Activated CD4-positive, alpha-beta T cell treated with anti-CD3 and anti-CD28 coated beads, Interleukin-2, amount 10 ng/mL, durations not matched to agents 7 days and 5 days (primary cell): ENCODE measurements at regions not wholly inside any gene's neighbourhood (a gene's known extent, or its start where the extent isn't known, plus 50 kb on each side); places are given as distances from the start of the nearest gene placed in this dataset.
A peak's percentile ranks its signal among the peaks of the same experiment; 100 is the strongest.

Experiments used
- CTCF ChIA-PET: fragments of 350-600 bp; sonication (Branson Sonifier 250); formaldehyde crosslinking; loops from one replicate; lab custom pipeline; 2021; ENCODE audit warnings: antibody characterized with exemption; lab: Charles Lee
- POLR2A ChIA-PET: fragments of 350-600 bp; sonication (Branson Sonifier 250); formaldehyde crosslinking; loops from one replicate; lab custom pipeline; 2021; ENCODE audit warnings: antibody characterized with exemption; lab: Charles Lee
- DNase-seq: peaks from one replicate; pipeline ENCODE4 v3.0.0-alpha.2; 2020
- H3K27ac Mint-ChIP-seq: one replicate; pipeline ENCODE4 v1.8.0; 2021; ENCODE audit warnings: mild to moderate bottlenecking, moderate library complexity, mixed read lengths
- H3K27me3 Mint-ChIP-seq: one replicate; pipeline ENCODE4 v1.8.0; 2021; ENCODE audit warnings: mixed read lengths
- H3K36me3 Mint-ChIP-seq: one replicate; pipeline ENCODE4 v1.8.0; 2021; ENCODE audit warnings: low read depth, mixed read lengths
- H3K4me1 Mint-ChIP-seq: one replicate; pipeline ENCODE4 v1.8.0; 2021; ENCODE audit warnings: mixed read lengths
- H3K4me3 Mint-ChIP-seq: one replicate; pipeline ENCODE4 v1.8.0; 2021; ENCODE audit warnings: mild to moderate bottlenecking, moderate library complexity, mixed read lengths
- H3K9me3 Mint-ChIP-seq: one replicate; pipeline ENCODE4 v1.8.0; 2021; ENCODE audit warnings: mixed read lengths

GRCh38 chr15:89406218-89406939 is 71.8 kb upstream of the POLG start:
- H3K4me1 Mint-ChIP-seq: peaks cover 42% of the 10 kb centered on the region
- H3K27ac Mint-ChIP-seq: no peak overlapping the region
- peak overlapping the region; percentile 36 for H3K4me3 Mint-ChIP-seq
- ChIA-PET POLR2A (no interaction called here), CTCF (interaction anchor here (1.1 to 3.7 kb wide), 6 partner anchors 25 to 53 kb away, joined by 3 to 28 read pairs (median 4); no protein-coding TSS in a partner anchor)
- H3K27me3 Mint-ChIP-seq: peaks cover 95% of the 10 kb centered on the region
- no peaks in the 10 kb centered on the region for H3K36me3 Mint-ChIP-seq
- no peak for DNase-seq
- no peaks in the 10 kb centered on the region for H3K9me3 Mint-ChIP-seq

GRCh38 chr15:89405494-89405893 is 70.9 kb upstream of the POLG start:
- POLR2A ChIA-PET: no interaction called here
- peaks cover 96% of the 10 kb centered on the region for H3K27me3 Mint-ChIP-seq
- no peak overlapping the region for H3K27ac Mint-ChIP-seq
- H3K4me1 Mint-ChIP-seq: peaks cover 45% of the 10 kb centered on the region
- H3K9me3 Mint-ChIP-seq: no peaks in the 10 kb centered on the region
- no peak overlapping the region for H3K4me3 Mint-ChIP-seq
- no peaks in the 10 kb centered on the region for H3K36me3 Mint-ChIP-seq
- CTCF ChIA-PET: interaction anchor here (0.8 to 5.3 kb wide), 3 partner anchors 13 to 47 kb away, joined by 3 to 47 read pairs (median 3); no protein-coding TSS in a partner anchor
- no peak for DNase-seq

GRCh38 chr15:89404023-89404422 is 69.4 kb upstream of the POLG start:
- Mint-ChIP-seq H3K36me3 (no peaks in the 10 kb centered on the region), H3K27ac (no peak overlapping the region), H3K4me1 (peaks cover 41% of the 10 kb centered on the region), H3K27me3 (peaks cover 89% of the 10 kb centered on the region), H3K4me3 (no peak overlapping the region), H3K9me3 (no peaks in the 10 kb centered on the region)
- POLR2A ChIA-PET: no interaction called here
- CTCF ChIA-PET: interaction anchor here (0.5 to 5.3 kb wide), 3 partner anchors 26 to 58 kb away, joined by 3 to 47 read pairs (median 3); no protein-coding TSS in a partner anchor
- DNase-seq: no peak

GRCh38 chr15:89402518-89402805 is 67.8 kb upstream of the POLG start:
- ChIA-PET CTCF (interaction anchor here (1.0 to 5.3 kb wide), 3 partner anchors 26 to 44 kb away, joined by 3 to 47 read pairs (median 4); no protein-coding TSS in a partner anchor), POLR2A (no interaction called here)
- Mint-ChIP-seq H3K4me3 (no peak overlapping the region), H3K36me3 (no peaks in the 10 kb centered on the region), H3K4me1 (peaks cover 31% of the 10 kb centered on the region), H3K9me3 (no peaks in the 10 kb centered on the region), H3K27me3 (peaks cover 91% of the 10 kb centered on the region), H3K27ac (no peak overlapping the region)
- DNase-seq: no peak

DNA sequence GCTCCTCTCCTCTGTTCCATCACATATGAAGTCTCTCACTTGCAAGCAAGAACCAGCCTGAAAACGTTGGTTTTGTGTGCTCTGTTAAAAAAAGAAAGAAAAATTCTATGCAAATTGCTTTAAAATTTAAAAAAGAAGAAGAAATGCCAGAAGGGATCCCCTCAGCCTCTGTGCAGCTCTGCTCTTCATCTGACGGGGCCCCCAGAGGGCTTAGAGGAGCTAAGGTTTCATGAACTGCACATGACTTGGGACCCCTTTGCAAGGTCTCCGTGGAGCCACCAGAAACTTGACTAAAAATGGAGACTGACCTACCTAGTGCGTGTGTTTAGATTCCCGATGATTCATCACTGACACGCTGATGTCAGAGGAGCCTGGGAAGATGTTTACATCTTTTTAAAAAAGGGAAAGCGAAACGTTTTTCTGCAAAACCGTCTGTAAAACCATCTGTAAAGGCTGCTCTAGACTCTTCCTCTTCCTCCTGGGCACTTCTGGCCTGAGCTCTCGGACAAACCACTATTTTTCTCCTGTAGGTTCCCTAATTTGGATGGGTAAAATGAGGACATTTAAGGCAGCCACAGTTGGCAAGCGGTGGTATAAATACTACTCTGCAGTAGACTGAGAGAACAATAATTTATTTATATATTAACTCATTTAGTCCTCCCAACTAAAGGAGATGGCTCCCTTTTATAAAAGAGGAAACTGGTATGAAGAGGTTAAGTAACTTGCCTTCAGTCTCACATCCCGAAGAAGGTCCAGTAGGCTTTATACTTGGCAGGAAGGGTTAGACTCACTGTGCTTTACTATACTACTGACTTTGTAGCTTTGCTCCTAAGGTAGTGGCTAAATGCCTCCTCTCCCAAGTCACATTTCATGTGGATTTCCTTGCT is 67.2 kb upstream of the POLG start:
- no peaks in the 10 kb centered on the region for H3K9me3 Mint-ChIP-seq
- no peak overlapping the region for H3K4me3 Mint-ChIP-seq
- ChIA-PET POLR2A (no interaction called here), CTCF (interaction anchor here (1.0 to 5.3 kb wide), 4 partner anchors 12 to 44 kb away, joined by 3 to 47 read pairs (median 4); no protein-coding TSS in a partner anchor)
- no peak for DNase-seq
- no peak overlapping the region for H3K27ac Mint-ChIP-seq
- peaks cover 90% of the 10 kb centered on the region for H3K27me3 Mint-ChIP-seq
- no peaks in the 10 kb centered on the region for H3K36me3 Mint-ChIP-seq
- peaks cover 29% of the 10 kb centered on the region for H3K4me1 Mint-ChIP-seq

- H3K4me1 Mint-ChIP-seq: peaks cover 21% of the 10 kb centered on the region
- H3K9me3 Mint-ChIP-seq: no peaks in the 10 kb centered on the region
- CTCF ChIA-PET: interaction anchor here (0.6 to 5.3 kb wide), 4 partner anchors 8 to 43 kb away, joined by 3 to 47 read pairs (median 4); no protein-coding TSS in a partner anchor
- POLR2A ChIA-PET: no interaction called here
- H3K27ac Mint-ChIP-seq: no peak overlapping the region
- peaks cover 86% of the 10 kb centered on the region for H3K27me3 Mint-ChIP-seq
- H3K36me3 Mint-ChIP-seq: no peaks in the 10 kb centered on the region
- no peak overlapping the region for H3K4me3 Mint-ChIP-seq
- no peak for DNase-seq
These were observed 66.3 kb upstream of the POLG start for GRCh38 chr15:89400782-89401545.

DNA sequence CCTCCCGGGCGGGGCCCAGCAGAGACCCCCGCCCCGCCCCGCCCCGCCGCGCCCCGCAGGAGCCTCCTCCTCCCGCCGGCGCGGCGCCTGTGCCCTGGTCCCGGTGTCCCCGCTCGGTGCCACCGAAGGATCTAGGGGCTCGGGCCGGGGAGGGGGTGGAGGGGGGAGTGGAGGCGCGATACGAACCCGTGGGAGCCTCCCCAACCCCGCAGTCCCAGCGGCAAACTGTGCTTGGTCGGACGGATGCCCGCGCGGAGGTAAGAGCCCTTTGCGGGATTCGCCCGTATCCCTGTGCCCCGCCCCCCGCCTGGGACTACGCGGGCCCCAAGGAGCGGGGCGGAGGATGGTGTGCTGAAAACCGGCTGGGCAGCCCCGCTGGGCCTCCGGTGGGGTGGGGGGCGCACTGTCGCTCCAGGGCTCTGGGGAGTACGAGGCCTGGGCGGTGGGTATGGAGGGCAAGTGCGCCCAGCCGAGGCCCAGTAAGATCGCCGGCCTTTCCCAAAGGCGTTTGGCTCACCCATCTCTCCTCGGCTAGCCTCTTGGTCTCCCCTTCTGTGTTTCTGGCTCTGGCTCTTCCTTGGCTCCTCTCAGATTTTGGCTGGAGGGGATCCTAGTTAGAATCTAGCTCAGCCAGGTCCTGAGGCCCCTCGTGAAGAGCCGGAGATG is 65.6 kb upstream of the POLG start:
- DNase-seq: no peak
- Mint-ChIP-seq H3K4me3 (no peak overlapping the region), H3K9me3 (no peaks in the 10 kb centered on the region), H3K4me1 (peaks cover 21% of the 10 kb centered on the region), H3K27me3 (peaks cover 79% of the 10 kb centered on the region), H3K27ac (no peak overlapping the region), H3K36me3 (no peaks in the 10 kb centered on the region)
- POLR2A ChIA-PET: no interaction called here
- CTCF ChIA-PET: interaction anchor here (0.6 to 5.3 kb wide), 6 partner anchors 9 to 65 kb away, joined by 3 to 47 read pairs (median 4); partner anchors contain the start of gene POLG

GRCh38 chr15:89399238-89400115 is 64.9 kb upstream of the POLG start:
- H3K4me3 Mint-ChIP-seq: peak overlapping the region; percentile 61
- peaks cover 21% of the 10 kb centered on the region for H3K4me1 Mint-ChIP-seq
- ChIA-PET CTCF (interaction anchor here (1.0 to 3.1 kb wide), 6 partner anchors 10 to 64 kb away, joined by 3 to 21 read pairs (median 4); partner anchors contain the start of gene POLG), POLR2A (no interaction called here)
- no peaks in the 10 kb centered on the region for H3K9me3 Mint-ChIP-seq
- no peaks in the 10 kb centered on the region for H3K36me3 Mint-ChIP-seq
- no peak for DNase-seq
- H3K27me3 Mint-ChIP-seq: peaks cover 76% of the 10 kb centered on the region
- no peak overlapping the region for H3K27ac Mint-ChIP-seq

DNA sequence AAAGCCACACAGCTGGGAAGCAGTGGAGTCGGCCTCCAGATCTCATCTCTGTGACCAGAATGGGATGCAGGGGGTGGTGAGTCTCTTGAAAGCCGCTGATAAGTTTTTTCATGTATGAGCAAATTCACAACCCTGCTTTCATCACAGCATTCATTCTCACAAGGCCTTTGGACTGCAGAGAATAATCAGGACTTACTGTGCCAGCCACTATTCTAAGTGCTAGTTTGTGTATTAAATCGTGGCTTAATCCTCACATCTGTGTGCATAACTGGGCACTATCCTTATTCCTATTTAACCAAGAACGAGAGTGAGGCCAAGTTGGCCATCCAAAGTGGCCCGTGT is 64.2 kb upstream of the POLG start:
- Mint-ChIP-seq H3K4me3 (peak overlapping the region; percentile 28), H3K36me3 (no peaks in the 10 kb centered on the region), H3K27me3 (peaks cover 75% of the 10 kb centered on the region), H3K4me1 (peaks cover 21% of the 10 kb centered on the region), H3K27ac (no peak overlapping the region), H3K9me3 (no peaks in the 10 kb centered on the region)
- DNase-seq: no peak
- ChIA-PET CTCF (interaction anchor here (1.0 to 3.1 kb wide), 5 partner anchors 9 to 40 kb away, joined by 3 to 21 read pairs (median 4); no protein-coding TSS in a partner anchor), POLR2A (no interaction called here)

DNA sequence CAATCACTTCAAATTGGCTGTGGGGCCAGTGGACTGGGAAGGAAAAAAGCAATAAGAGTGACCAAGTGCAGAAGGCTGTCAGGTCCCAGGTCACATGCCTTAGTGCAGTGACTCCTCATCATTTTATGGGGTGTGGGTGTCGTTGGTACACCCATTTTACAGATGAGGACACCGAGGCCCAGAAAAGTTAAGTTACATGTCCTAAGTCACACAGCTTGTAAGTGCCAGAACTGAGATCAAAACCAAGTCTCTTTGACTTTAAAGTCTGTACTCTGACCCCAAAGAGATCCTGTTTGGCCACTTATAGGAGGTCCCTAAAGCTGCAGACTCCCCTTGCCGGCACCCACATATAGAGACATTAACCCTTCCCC is 63.0 kb upstream of the POLG start:
- H3K4me3 Mint-ChIP-seq: no peak overlapping the region
- ChIA-PET CTCF (interaction anchor here (1.1 to 3.1 kb wide), 3 partner anchors 11 to 38 kb away, joined by 3 to 21 read pairs (median 4); no protein-coding TSS in a partner anchor), POLR2A (no interaction called here)
- H3K9me3 Mint-ChIP-seq: no peaks in the 10 kb centered on the region
- no peak overlapping the region for H3K27ac Mint-ChIP-seq
- peaks cover 72% of the 10 kb centered on the region for H3K27me3 Mint-ChIP-seq
- no peak for DNase-seq
- H3K4me1 Mint-ChIP-seq: peaks cover 20% of the 10 kb centered on the region
- no peaks in the 10 kb centered on the region for H3K36me3 Mint-ChIP-seq
